ENCODE measurements at regions not wholly inside any gene's neighbourhood (a gene's known extent, or its start where the extent isn't known, plus 50 kb on each side); places are given as distances from the start of the nearest gene placed in this dataset.
A peak's percentile ranks its signal among the peaks of the same experiment; 100 is the strongest.

GRCh38 chr2:146413086-146413610 lies 1431.7 kb upstream of the ACVR2A start (continued):
- TF ChIP-seq REST (IDR thresholded peaks at IDR 0.05; ENCODE audit: unreplicated experiment) (no peak), JUNB (IDR thresholded peaks at IDR 0.05; ENCODE audit: unreplicated experiment) (no peak), ZNF114 (CRISPR knock-in tag; IDR thresholded peaks at IDR 0.05) (no peak), ETS1 (IDR thresholded peaks at IDR 0.05) (no peak), ZNF331 (CRISPR knock-in tag; IDR thresholded peaks at IDR 0.05; ENCODE audit: low read depth) (no peak), STAT1 (IDR thresholded peaks at IDR 0.05; ENCODE audit: unreplicated experiment) (no peak)

- Histone ChIP-seq H3K4me2 (no peak overlapping the region), H3K27ac (ENCODE audit: low read depth) (no peak overlapping the region), H4K20me1 (replicated peaks; ENCODE audit: insufficient read depth) (no peaks in the 10 kb centered on the region), H3K4me1 (ENCODE audit: insufficient read depth) (peaks cover 22% of the 10 kb centered on the region), H3K79me2 (replicated peaks; ENCODE audit: insufficient read depth) (no peaks in the 10 kb centered on the region), H3K36me3 (ENCODE audit: insufficient read depth) (no peaks in the 10 kb centered on the region), H3K9me2 (ENCODE audit: insufficient read depth) (peaks cover 4% of the 10 kb centered on the region; the same call in 1 of the 2 replicates), H3K4me3 (no peak overlapping the region), H2AFZ (peak overlapping the region; percentile 88), H3K27me3 (ENCODE audit: insufficient read depth) (no peaks in the 10 kb centered on the region), H3F3A (replicated peaks; ENCODE audit: low read depth) (no peaks in the 10 kb centered on the region)
- H3K4me1 Mint-ChIP-seq = peaks cover 22% of the 10 kb centered on the region
- no peaks in the 10 kb centered on the region for H3K27me3 Mint-ChIP-seq (ENCODE audit: insufficient read depth, low read depth, poor library complexity)
- no peak for TF ChIP-seq ZNF331 (CRISPR knock-in tag; IDR thresholded peaks at IDR 0.05; ENCODE audit: low read depth)
- TF ChIP-seq EZH2phosphoT487 (IDR thresholded peaks at IDR 0.05; ENCODE audit: unreplicated experiment) = no peak
- TF ChIP-seq CTCF (conservative IDR thresholded peaks at IDR 0.05; ENCODE audit: low read depth in 2 of 2) = peak; percentile 78 to 89
- TF ChIP-seq ZNF462 (CRISPR knock-in tag; IDR thresholded peaks at IDR 0.05) = 0 out of 2 replicates have a peak, but pooled peaks have one; percentile 6
- TF ChIP-seq POLR2AphosphoS5 (IDR thresholded peaks at IDR 0.05; ENCODE audit: low read depth) = no peak
- no peak for TF ChIP-seq ETS1 (IDR thresholded peaks at IDR 0.05)
- TF ChIP-seq CREB1 (CRISPR knock-in tag; IDR thresholded peaks at IDR 0.05; ENCODE audit: low read depth) = no peak
- no peak for TF ChIP-seq JUNB (IDR thresholded peaks at IDR 0.05; ENCODE audit: unreplicated experiment)
- ATAC-seq (peak; percentile 84), DNase-seq (ENCODE audit: low spot score) (peak; percentile 81)
- no peak overlapping the region for H3K27ac Mint-ChIP-seq
- H3K9me3 Mint-ChIP-seq = 0 out of 3 replicates have a peak, but pooled peaks cover 6% of the 10 kb centered on the region
- no peaks in the 10 kb centered on the region; the same call in 1 of the 3 replicates for H3K36me3 Mint-ChIP-seq (ENCODE audit: low read depth)
- H3K4me3 Mint-ChIP-seq = no peak overlapping the region
Observed at GRCh38 chr2:146412625-146413024, 1432.2 kb upstream of the ACVR2A start.

All from GM23338 (cell line).